Suprapubic skin (tissue), 3 donors: ENCODE measurements at regions not wholly inside any gene's neighbourhood (a gene's known extent, or its start where the extent isn't known, plus 50 kb on each side); places are given as distances from the start of the nearest gene placed in this dataset.

ENCODE experiments used
- CTCF ChIP-seq, 2 donors: fragments of 200-600 bp in 1 of 2; fragments of 450-650 bp in 1 of 2; sonication (generic) in 1 of 2; IDR thresholded peaks; one replicate each; pipeline ENCODE4 v1.5.1; 2016 to 2019; ENCODE audit warnings: antibody characterized with exemption in 2 of 2, mild to moderate bottlenecking in 1 of 2, moderate library complexity in 1 of 2
- EP300 ChIP-seq: sonication (generic); formaldehyde crosslinking; IDR thresholded peaks from one replicate; pipeline ENCODE4 v1.6.1; 2017; ENCODE audit warnings: antibody characterized with exemption

GRCh38 chr10:33510206-33510605, 175.7 kb upstream of the NRP1 start:
- TF ChIP-seq EP300 = no peak
- no peak for TF ChIP-seq CTCF (IDR thresholded peaks at IDR 0.05)
